Transverse colon (tissue), 4 donors: ENCODE measurements at regions not wholly inside any gene's neighbourhood (a gene's known extent, or its start where the extent isn't known, plus 50 kb on each side); places are given as distances from the start of the nearest gene placed in this dataset.

ENCODE experiments used
- DNase-seq: peaks from one replicate; pipeline ENCODE4 v3.0.0-alpha.2; 2019
- H3K27ac ChIP-seq, 4 donors: fragments of 200-600 bp; sonication (generic); 2 replicates each; pipeline ENCODE4 v1.5.1; 2016 to 2018; ENCODE audit warnings: inconsistent platforms in 4 of 4
- H3K27me3 ChIP-seq: fragments of 200-600 bp; sonication (generic); 2 replicates; pipeline ENCODE4 v1.5.1; 2017; ENCODE audit warnings: inconsistent platforms
- H3K36me3 ChIP-seq, 4 donors: fragments of 200-600 bp; sonication (generic); 2 replicates each; pipeline ENCODE4 v1.5.1; 2017 to 2019; ENCODE audit warnings: inconsistent platforms in 4 of 4
- H3K4me1 ChIP-seq, 4 donors: fragments of 200-600 bp; sonication (generic); 2 replicates each; pipeline ENCODE4 v1.5.1; 2017 to 2020; ENCODE audit warnings: inconsistent platforms in 4 of 4
- H3K4me3 ChIP-seq, 4 donors: fragments of 200-600 bp; sonication (generic); 1 replicate in 1 of 4; 2 replicates in 3 of 4; pipeline versions ENCODE4 v1.5.1 to v1.6.1; 2017 to 2019; ENCODE audit warnings: inconsistent platforms in 4 of 4
- H3K9me3 ChIP-seq, 2 donors: fragments of 200-600 bp; sonication (generic); 2 replicates each; pipeline ENCODE4 v1.5.1; 2017 to 2019; ENCODE audit warnings: inconsistent platforms in 2 of 2
- EP300 ChIP-seq: sonication (generic); formaldehyde crosslinking; IDR thresholded peaks from one replicate; pipeline ENCODE4 v1.6.1; 2017; ENCODE audit warnings: antibody characterized with exemption, low read depth
- POLR2A ChIP-seq: fragments of 450-650 bp; IDR thresholded peaks from one replicate; pipeline ENCODE4 v1.6.1; 2016; ENCODE audit warnings: antibody characterized with exemption, mild to moderate bottlenecking, moderate library complexity
- POLR2AphosphoS5 ChIP-seq, 3 donors: sonication (generic); formaldehyde crosslinking; IDR thresholded peaks; one replicate each; pipeline ENCODE4 v1.6.1; 2016; ENCODE audit warnings: antibody characterized with exemption in 3 of 3
- WGBS, 2 donors: methylation state at CpG; one replicate each; pipeline ENCODE4 v1.1.5; 2018; ENCODE audit warnings: low coverage in 1 of 2; 5-methylcytosine and 5-hydroxymethylcytosine counted together
- in situ Hi-C, 4 donors: fragments of 200-750 bp; cut with MboI; loops; one replicate each; pipeline versions ENCODE4 v1.15.0 to v1.15.1; 2017; ENCODE audit warnings: low sequenced_read_pairs in 3 of 4, low pct_ligation_motif_present in 1 of 4, low pct_unique_long_range_greater_than_20kb in 1 of 4
- intact Hi-C: fragments of 100-400 bp; cut with DNase I; formaldehyde crosslinking; loops from one replicate; pipeline ENCODE4 v1.15.1; 2023; ENCODE audit warnings: low total_unique reads
- TF ChIP-seq, protein P1 (sequence below), 5 experiments: fragments of 200-600 bp in 3 of 5; fragments of 450-650 bp in 2 of 5; sonication (generic) in 3 of 5; IDR thresholded peaks; 1 replicate in 2 of 5; 2 replicates in 3 of 5; pipeline ENCODE4 v1.5.1; 2016 to 2017; ENCODE audit warnings: antibody characterized with exemption in 5 of 5, inconsistent platforms in 3 of 5, mild to moderate bottlenecking in 2 of 5, moderate library complexity in 1 of 5

GRCh38 chr13:104809483-104809882 lies 1726.0 kb downstream of the EFNB2 start:
- WGBS, 2 donors, result 82 to 89% methylated on average over 4 of the region's 4 CpGs
- no peak overlapping the region for H3K4me3 ChIP-seq
- intact Hi-C loops (no loop called here), in situ Hi-C loops (no loop called here)
- DNase-seq, result no peak
- no peaks in the 10 kb centered on the region for H3K9me3 ChIP-seq
- H3K36me3 ChIP-seq, result no peaks in the 10 kb centered on the region
- no peaks in the 10 kb centered on the region for H3K27me3 ChIP-seq
- TF ChIP-seq EP300 (no peak), POLR2AphosphoS5 (IDR thresholded peaks at IDR 0.05) (no peak)
- no peak overlapping the region for H3K27ac ChIP-seq
- H3K4me1 ChIP-seq, result no peaks in the 10 kb centered on the region

DNA sequence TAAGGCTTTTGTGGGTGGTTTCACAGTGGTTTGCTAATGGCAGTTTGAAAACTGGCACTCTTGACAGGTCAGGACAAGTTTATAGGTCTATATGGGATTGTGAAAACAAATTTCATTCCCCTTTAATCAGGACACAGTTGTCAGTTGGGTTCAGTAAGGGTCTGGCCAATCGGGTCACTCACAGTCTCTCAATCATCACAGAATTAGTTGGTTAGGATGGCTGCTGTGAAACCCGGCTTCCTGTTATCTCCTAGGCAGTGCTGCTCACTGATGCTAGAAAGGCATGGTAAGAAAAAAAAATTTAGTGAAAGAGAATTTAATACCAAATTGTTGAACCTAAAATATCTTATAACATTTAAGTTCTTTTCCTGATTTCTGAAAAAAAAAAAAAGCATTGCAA lies 1730.1 kb downstream of the EFNB2 start:
- H3K4me3 ChIP-seq, result no peak overlapping the region
- no peaks in the 10 kb centered on the region for H3K4me1 ChIP-seq
- DNase-seq, result no peak
- no peaks in the 10 kb centered on the region for H3K27me3 ChIP-seq
- no peaks in the 10 kb centered on the region for H3K36me3 ChIP-seq
- no peaks in the 10 kb centered on the region for H3K9me3 ChIP-seq
- no peak overlapping the region for H3K27ac ChIP-seq
- in situ Hi-C loops, result no loop called here
- TF ChIP-seq EP300 (no peak), POLR2AphosphoS5 (IDR thresholded peaks at IDR 0.05) (no peak), POLR2A (no peak)
- WGBS, 2 donors, result 74% methylated on average over 2 of the region's 2 CpGs; no CpG with 5 or more reads in 1 of the 2 donors
- intact Hi-C loops, result no loop called here

GRCh38 chr13:104799152-104799551 lies 1732.9 kb upstream of the SLC10A2 start:
- no peak overlapping the region for H3K4me3 ChIP-seq
- H3K27me3 ChIP-seq, result no peaks in the 10 kb centered on the region
- no peaks in the 10 kb centered on the region for H3K9me3 ChIP-seq
- DNase-seq, result no peak
- TF ChIP-seq POLR2A, result no peak
- no peak for TF ChIP-seq EP300
- H3K36me3 ChIP-seq, result no peaks in the 10 kb centered on the region
- intact Hi-C loops (no loop called here), in situ Hi-C loops (no loop called here)
- no peaks in the 10 kb centered on the region for H3K4me1 ChIP-seq
- 73 to 74% methylated on average over 2 of the region's 2 CpGs for WGBS, 2 donors
- no peak overlapping the region for H3K27ac ChIP-seq

- intact Hi-C loops, result no loop called here
- H3K9me3 ChIP-seq, result no peaks in the 10 kb centered on the region
- no peak overlapping the region for H3K4me3 ChIP-seq
- in situ Hi-C loops, result no loop called here
- TF ChIP-seq, protein P1, sequence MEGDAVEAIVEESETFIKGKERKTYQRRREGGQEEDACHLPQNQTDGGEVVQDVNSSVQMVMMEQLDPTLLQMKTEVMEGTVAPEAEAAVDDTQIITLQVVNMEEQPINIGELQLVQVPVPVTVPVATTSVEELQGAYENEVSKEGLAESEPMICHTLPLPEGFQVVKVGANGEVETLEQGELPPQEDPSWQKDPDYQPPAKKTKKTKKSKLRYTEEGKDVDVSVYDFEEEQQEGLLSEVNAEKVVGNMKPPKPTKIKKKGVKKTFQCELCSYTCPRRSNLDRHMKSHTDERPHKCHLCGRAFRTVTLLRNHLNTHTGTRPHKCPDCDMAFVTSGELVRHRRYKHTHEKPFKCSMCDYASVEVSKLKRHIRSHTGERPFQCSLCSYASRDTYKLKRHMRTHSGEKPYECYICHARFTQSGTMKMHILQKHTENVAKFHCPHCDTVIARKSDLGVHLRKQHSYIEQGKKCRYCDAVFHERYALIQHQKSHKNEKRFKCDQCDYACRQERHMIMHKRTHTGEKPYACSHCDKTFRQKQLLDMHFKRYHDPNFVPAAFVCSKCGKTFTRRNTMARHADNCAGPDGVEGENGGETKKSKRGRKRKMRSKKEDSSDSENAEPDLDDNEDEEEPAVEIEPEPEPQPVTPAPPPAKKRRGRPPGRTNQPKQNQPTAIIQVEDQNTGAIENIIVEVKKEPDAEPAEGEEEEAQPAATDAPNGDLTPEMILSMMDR (IDR thresholded peaks at IDR 0.05), result no peak
- TF ChIP-seq EP300, result no peak
- no peak for TF ChIP-seq POLR2AphosphoS5 (IDR thresholded peaks at IDR 0.05)
- TF ChIP-seq POLR2A, result no peak
- no peak overlapping the region for H3K27ac ChIP-seq
- no peaks in the 10 kb centered on the region for H3K27me3 ChIP-seq
- WGBS, 2 donors, result 40 to 48% methylated on average over 1 of the region's 1 CpG
- DNase-seq, result no peak
- H3K36me3 ChIP-seq, result no peaks in the 10 kb centered on the region
- no peaks in the 10 kb centered on the region for H3K4me1 ChIP-seq
These were observed 1732.3 kb upstream of the SLC10A2 start for GRCh38 chr13:104798486-104798885.

GRCh38 chr13:104796581-104796980 lies 1730.4 kb upstream of the SLC10A2 start:
- in situ Hi-C loops, result no loop called here
- Histone ChIP-seq H3K9me3 (no peaks in the 10 kb centered on the region), H3K4me3 (no peak overlapping the region), H3K27me3 (no peaks in the 10 kb centered on the region), H3K36me3 (no peaks in the 10 kb centered on the region), H3K4me1 (no peaks in the 10 kb centered on the region), H3K27ac (no peak overlapping the region)
- TF ChIP-seq EP300, result no peak
- TF ChIP-seq, protein P1 (IDR thresholded peaks at IDR 0.05), result no peak
- TF ChIP-seq POLR2A, result no peak
- no peak for TF ChIP-seq POLR2AphosphoS5 (IDR thresholded peaks at IDR 0.05)
- 49 to 72% methylated on average over 2 of the region's 2 CpGs for WGBS, 2 donors
- intact Hi-C loops, result no loop called here
- no peak for DNase-seq

DNA sequence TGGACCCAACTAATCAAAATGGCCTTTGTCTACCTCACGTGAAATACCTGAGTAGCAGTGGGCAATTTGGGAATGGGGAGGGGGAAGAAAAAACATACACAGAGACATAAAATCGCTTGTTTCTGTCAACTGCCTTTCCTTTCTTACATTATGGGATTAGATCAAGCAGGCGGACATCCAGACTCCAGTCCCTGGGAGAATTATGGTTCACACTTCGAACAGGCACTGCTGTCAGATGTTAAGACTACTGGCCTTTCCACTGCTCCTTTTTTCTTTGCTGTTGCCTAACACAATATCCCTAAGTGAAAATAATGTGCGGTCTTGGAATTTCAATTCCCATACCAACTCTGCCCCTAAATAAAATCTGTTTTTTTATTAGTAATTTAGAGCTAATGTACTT lies 1719.7 kb upstream of the SLC10A2 start:
- DNase-seq, result no peak
- intact Hi-C loops, result no loop called here
- Histone ChIP-seq H3K27ac (no peak overlapping the region), H3K27me3 (no peaks in the 10 kb centered on the region), H3K4me3 (no peak overlapping the region), H3K9me3 (no peaks in the 10 kb centered on the region), H3K36me3 (no peaks in the 10 kb centered on the region), H3K4me1 (no peaks in the 10 kb centered on the region)
- in situ Hi-C loops, result no loop called here
- TF ChIP-seq, protein P1 (IDR thresholded peaks at IDR 0.05), result no peak
- TF ChIP-seq POLR2AphosphoS5 (IDR thresholded peaks at IDR 0.05) (no peak), EP300 (no peak), POLR2A (no peak)
- 66 to 74% methylated on average over 5 of the region's 5 CpGs for WGBS, 2 donors
